Lower leg skin (tissue), 3 donors: ENCODE measurements at regions not wholly inside any gene's neighbourhood (a gene's known extent, or its start where the extent isn't known, plus 50 kb on each side); places are given as distances from the start of the nearest gene placed in this dataset.

ENCODE experiments used
- CTCF ChIP-seq, 3 donors: fragments of 450-650 bp; IDR thresholded peaks; one replicate each; pipeline ENCODE4 v1.5.1; 2016; ENCODE audit warnings: antibody characterized with exemption in 3 of 3, mild to moderate bottlenecking in 3 of 3, moderate library complexity in 2 of 3
- POLR2A ChIP-seq, 2 donors: fragments of 450-650 bp; IDR thresholded peaks; one replicate each; pipeline ENCODE4 v1.6.1; 2016 to 2017; ENCODE audit warnings: antibody characterized with exemption in 2 of 2, mild to moderate bottlenecking in 1 of 2, moderate library complexity in 1 of 2

GRCh38 chr11:128198216-128198772 lies 389.1 kb downstream of the ETS1 start:
- TF ChIP-seq CTCF (IDR thresholded peaks at IDR 0.05) (no peak), POLR2A (IDR thresholded peaks at IDR 0.05) (no peak)
